WTC11 (cell line): ENCODE measurements at regions not wholly inside any gene's neighbourhood (a gene's known extent, or its start where the extent isn't known, plus 50 kb on each side); places are given as distances from the start of the nearest gene placed in this dataset.

Experiments
- ATAC-seq: fragments of 200-7000 bp; cut with Tn5 transposase; 2 replicates; pipeline ENCODE4 v1.10.0; 2021; ENCODE audit warnings: mild to moderate bottlenecking, moderate library complexity
- CTCF ChIA-PET: fragments of 300-600 bp; sonication (Branson Sonifier 250); formaldehyde crosslinking; loops from one replicate; lab custom pipeline; 2021; ENCODE audit warnings: antibody characterized with exemption; lab: Charles Lee
- POLR2A ChIA-PET: fragments of 350-600 bp; sonication (Branson Sonifier 250); formaldehyde crosslinking; loops from one replicate; lab custom pipeline; 2021; ENCODE audit warnings: antibody characterized with exemption; lab: Charles Lee
- DNase-seq: peaks from one replicate; pipeline ENCODE4 v3.0.0; 2021; ENCODE audit warnings: low spot score
- H3K27ac Mint-ChIP-seq: 2 replicates; pipeline ENCODE4 v1.8.0; 2021; ENCODE audit warnings: mixed read lengths
- H3K27me3 Mint-ChIP-seq: 2 replicates; pipeline ENCODE4 v1.8.0; 2021; ENCODE audit warnings: low read depth, mild to moderate bottlenecking, moderate library complexity, mixed read lengths
- H3K36me3 Mint-ChIP-seq: 2 replicates; pipeline ENCODE4 v1.8.0; 2021; ENCODE audit warnings: mixed read lengths
- H3K4me1 Mint-ChIP-seq: 2 replicates; pipeline ENCODE4 v1.8.0; 2022; ENCODE audit warnings: mixed read lengths
- H3K4me3 Mint-ChIP-seq: 2 replicates; pipeline ENCODE4 v1.8.0; 2021; ENCODE audit warnings: mild to moderate bottlenecking, moderate library complexity, mixed read lengths
- H3K9me3 Mint-ChIP-seq: 2 replicates; pipeline ENCODE4 v1.8.0; 2021; ENCODE audit warnings: mixed read lengths
- E2F5 ChIP-seq: sonication (generic); formaldehyde crosslinking; IDR thresholded peaks from 2 replicates; pipeline ENCODE4 v1.8.1; 2022; ENCODE audit warnings: mild to moderate bottlenecking, moderate library complexity, missing genetic modification reagents
- FOXJ3 ChIP-seq: sonication (generic); formaldehyde crosslinking; IDR thresholded peaks from 2 replicates; pipeline ENCODE4 v1.9.0; 2021; ENCODE audit warnings: missing genetic modification reagents, mild to moderate bottlenecking, borderline replicate concordance
- GABPB1 ChIP-seq: sonication (generic); formaldehyde crosslinking; IDR thresholded peaks from 2 replicates; pipeline ENCODE4 v1.8.1; 2023; ENCODE audit warnings: mild to moderate bottlenecking, missing genetic modification reagents
- GRHL2 ChIP-seq: fragments of 250-450 bp; sonication (Bioruptor Pico); IDR thresholded peaks from 2 replicates; pipeline ENCODE4 v1.8.0; 2022; ENCODE audit warnings: mild to moderate bottlenecking, moderate library complexity; ENCODE audit not compliant: insufficient replicate concordance, severe bottlenecking
- HMGA2 ChIP-seq: fragments of 250-450 bp; sonication (Bioruptor Pico); IDR thresholded peaks from 2 replicates; pipeline ENCODE4 v1.4.0; 2021; ENCODE audit warnings: mild to moderate bottlenecking, moderate library complexity
- JAZF1 ChIP-seq: fragments of 250-450 bp; sonication (Bioruptor Pico); IDR thresholded peaks from 2 replicates; pipeline ENCODE4 v1.9.0; 2021; ENCODE audit warnings: moderate library complexity, mild to moderate bottlenecking, inconsistent platforms
- NFE2L1 ChIP-seq: sonication (generic); formaldehyde crosslinking; IDR thresholded peaks from 2 replicates; pipeline ENCODE4 v1.8.1; 2023; ENCODE audit warnings: missing genetic modification reagents
- NFYB ChIP-seq: sonication (generic); formaldehyde crosslinking; conservative IDR thresholded peaks from 2 replicates; pipeline ENCODE4 v1.8.0; 2022; ENCODE audit warnings: low read depth, missing genetic modification reagents
- OVOL2 ChIP-seq: fragments of 250-450 bp; sonication (Bioruptor Pico); IDR thresholded peaks from 2 replicates; pipeline ENCODE4 v1.9.0; 2021; ENCODE audit warnings: mild to moderate bottlenecking, borderline replicate concordance
- PRDM15 ChIP-seq: sonication (generic); formaldehyde crosslinking; IDR thresholded peaks from 2 replicates; pipeline ENCODE4 v1.8.0; 2022; ENCODE audit warnings: missing genetic modification reagents
- SMAD3 ChIP-seq: sonication (generic); formaldehyde crosslinking; IDR thresholded peaks from 2 replicates; pipeline ENCODE4 v1.8.0; 2022; ENCODE audit warnings: missing genetic modification reagents, mild to moderate bottlenecking, borderline replicate concordance
- SMAD4 ChIP-seq: sonication (generic); formaldehyde crosslinking; IDR thresholded peaks from 2 replicates; pipeline ENCODE4 v1.8.0; 2022; ENCODE audit warnings: mild to moderate bottlenecking, missing genetic modification reagents
- USF2 ChIP-seq: sonication (generic); formaldehyde crosslinking; IDR thresholded peaks from 2 replicates; pipeline ENCODE4 v1.8.1; 2023; ENCODE audit warnings: mild to moderate bottlenecking, missing genetic modification reagents, moderate library complexity
- ZNF512 ChIP-seq: sonication (generic); formaldehyde crosslinking; IDR thresholded peaks from 2 replicates; pipeline ENCODE4 v1.8.1; 2022; ENCODE audit warnings: missing genetic modification reagents, borderline replicate concordance
- TF ChIP-seq, protein P1 (sequence below): fragments of 250-450 bp; sonication (Bioruptor Pico); IDR thresholded peaks from 2 replicates; pipeline ENCODE4 v1.9.0; 2021; ENCODE audit warnings: mild to moderate bottlenecking

- Mint-ChIP-seq H3K4me3 (no peak overlapping the region), H3K36me3 (0 out of 2 replicates have a peak, but pooled peaks cover 2% of the 10 kb centered on the region), H3K27ac (no peak overlapping the region), H3K27me3 (peaks cover 49% of the 10 kb centered on the region), H3K9me3 (peaks cover 4% of the 10 kb centered on the region; the same call in 1 of the 2 replicates), H3K4me1 (peaks cover 40% of the 10 kb centered on the region)
- CTCF ChIA-PET = interaction anchor here (0.5 to 1.0 kb wide), 3 partner anchors 57 to 871 kb away, joined by 3 read pairs; no protein-coding TSS in a partner anchor
- DNase-seq = no peak
- POLR2A ChIA-PET = no interaction called here
- TF ChIP-seq FOXJ3 (no peak), SMAD3 (CRISPR knock-in tag) (no peak), NFE2L1 (CRISPR knock-in tag) (no peak), JAZF1 (no peak), GRHL2 (CRISPR knock-in tag) (no peak), E2F5 (CRISPR knock-in tag) (no peak), ZNF512 (CRISPR knock-in tag) (no peak), USF2 (CRISPR knock-in tag) (no peak), OVOL2 (CRISPR knock-in tag) (no peak), SMAD4 (no peak), HMGA2 (no peak)
- TF ChIP-seq, protein P1, sequence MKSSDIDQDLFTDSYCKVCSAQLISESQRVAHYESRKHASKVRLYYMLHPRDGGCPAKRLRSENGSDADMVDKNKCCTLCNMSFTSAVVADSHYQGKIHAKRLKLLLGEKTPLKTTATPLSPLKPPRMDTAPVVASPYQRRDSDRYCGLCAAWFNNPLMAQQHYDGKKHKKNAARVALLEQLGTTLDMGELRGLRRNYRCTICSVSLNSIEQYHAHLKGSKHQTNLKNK (CRISPR knock-in tag) = no peak
- ATAC-seq = peak; percentile 82
Observed at GRCh38 chr13:44058624-44059215, 179.0 kb downstream of the LACC1 start.

DNA sequence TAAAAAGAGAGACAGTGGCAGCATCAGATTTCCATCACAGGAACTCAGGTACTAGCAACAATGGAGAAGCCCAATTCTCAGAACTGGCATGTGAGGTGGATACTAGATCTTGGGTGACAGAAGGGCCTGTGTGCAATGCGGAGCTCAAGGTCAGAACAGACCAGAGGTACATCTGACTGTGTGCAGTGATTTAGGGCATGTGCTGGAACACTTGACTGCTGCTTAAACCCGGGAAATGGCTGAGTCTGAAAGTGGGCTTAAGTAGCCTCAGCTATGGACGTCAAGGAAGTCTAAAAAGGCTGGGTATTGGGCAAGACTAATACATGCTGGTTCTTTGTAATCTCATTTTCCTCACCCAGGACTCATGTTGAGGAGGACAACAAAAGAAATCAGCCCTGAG, 182.2 kb downstream of the LACC1 start:
- peaks cover 4% of the 10 kb centered on the region; the same call in 1 of the 2 replicates for H3K36me3 Mint-ChIP-seq
- H3K27me3 Mint-ChIP-seq = peaks cover 53% of the 10 kb centered on the region
- H3K4me1 Mint-ChIP-seq = peaks cover 44% of the 10 kb centered on the region
- TF ChIP-seq GABPB1 = no peak
- no peak for TF ChIP-seq NFYB (CRISPR knock-in tag)
- peaks cover 15% of the 10 kb centered on the region for H3K9me3 Mint-ChIP-seq
- POLR2A ChIA-PET = no interaction called here
- CTCF ChIA-PET = no interaction called here
- ATAC-seq (no peak), DNase-seq (no peak)
- no peak overlapping the region for H3K4me3 Mint-ChIP-seq
- no peak overlapping the region for H3K27ac Mint-ChIP-seq

DNA sequence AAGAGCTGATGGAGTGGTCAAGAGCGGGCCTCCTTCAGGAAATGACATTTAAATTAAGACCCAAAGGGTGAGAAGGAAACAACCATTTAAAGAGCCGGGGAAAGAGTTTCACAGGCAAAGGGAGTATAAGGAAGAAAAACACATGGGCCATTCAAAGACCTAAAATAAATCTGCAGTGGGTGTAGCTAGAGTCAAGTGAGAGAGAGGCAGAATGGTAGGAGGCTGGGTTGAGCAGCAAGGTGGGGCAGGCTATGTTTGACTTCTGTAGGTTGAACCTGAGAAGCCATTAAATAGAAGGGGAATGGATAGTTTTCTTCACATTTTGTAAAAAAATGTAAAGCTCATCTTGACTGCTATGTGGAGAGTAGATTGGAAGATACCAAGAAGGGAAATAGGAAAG, 183.8 kb downstream of the LACC1 start:
- Mint-ChIP-seq H3K27ac (no peak overlapping the region), H3K4me3 (no peak overlapping the region), H3K4me1 (peaks cover 44% of the 10 kb centered on the region), H3K9me3 (peaks cover 19% of the 10 kb centered on the region), H3K27me3 (peaks cover 38% of the 10 kb centered on the region), H3K36me3 (peaks cover 5% of the 10 kb centered on the region; the same call in 1 of the 2 replicates)
- ATAC-seq (no peak), DNase-seq (no peak)
- TF ChIP-seq PRDM15 (CRISPR knock-in tag) = no peak
- POLR2A ChIA-PET = no interaction called here
- CTCF ChIA-PET = no interaction called here
